D721Med (cell line): ENCODE measurements at regions not wholly inside any gene's neighbourhood (a gene's known extent, or its start where the extent isn't known, plus 50 kb on each side); places are given as distances from the start of the nearest gene placed in this dataset.

Experiments
- DNase-seq: peaks from one replicate; pipeline ENCODE4 v3.0.0; 2011; ENCODE audit warnings: low spot score; ENCODE audit not compliant: insufficient read length
- FAIRE-seq: peaks from 2 replicates; lab custom pipeline; 2011; peaks lifted over from hg19 to GRCh38; lab: Jason Lieb, UNC
- CTCF ChIP-seq: IDR thresholded peaks from 2 replicates; pipeline ENCODE4 v1.5.1; 2012; ENCODE audit warnings: mild to moderate bottlenecking, control low read depth; ENCODE audit not compliant: insufficient read depth; ENCODE audit errors: missing control alignments

GRCh38 chr20:23189854-23190253 is 103.7 kb upstream of the CD93 start:
- DNase-seq (no peak), FAIRE-seq (no peak)
- TF ChIP-seq CTCF: no peak

DNA sequence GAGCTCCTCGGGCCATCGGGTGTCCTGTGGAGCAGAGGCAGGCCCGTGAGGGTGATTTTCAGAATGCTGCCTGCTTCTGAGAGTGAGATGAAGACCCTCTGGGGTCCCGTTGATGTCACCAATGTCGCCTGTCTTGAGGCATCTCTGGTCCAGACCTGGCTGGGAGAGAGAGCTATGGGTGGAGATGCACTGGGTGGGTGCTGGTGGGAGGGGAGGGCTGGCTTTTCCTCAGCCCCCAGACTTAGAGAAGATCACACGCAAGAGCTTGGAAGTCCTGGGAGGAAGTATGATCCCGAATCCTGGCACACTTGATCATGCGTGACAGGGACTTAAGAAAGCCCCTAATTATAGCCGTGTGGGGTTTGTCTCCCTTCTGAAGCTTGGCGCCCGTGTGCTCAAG is 103.2 kb upstream of the CD93 start:
- FAIRE-seq (no peak), DNase-seq (no peak)
- no peak for TF ChIP-seq CTCF

DNA sequence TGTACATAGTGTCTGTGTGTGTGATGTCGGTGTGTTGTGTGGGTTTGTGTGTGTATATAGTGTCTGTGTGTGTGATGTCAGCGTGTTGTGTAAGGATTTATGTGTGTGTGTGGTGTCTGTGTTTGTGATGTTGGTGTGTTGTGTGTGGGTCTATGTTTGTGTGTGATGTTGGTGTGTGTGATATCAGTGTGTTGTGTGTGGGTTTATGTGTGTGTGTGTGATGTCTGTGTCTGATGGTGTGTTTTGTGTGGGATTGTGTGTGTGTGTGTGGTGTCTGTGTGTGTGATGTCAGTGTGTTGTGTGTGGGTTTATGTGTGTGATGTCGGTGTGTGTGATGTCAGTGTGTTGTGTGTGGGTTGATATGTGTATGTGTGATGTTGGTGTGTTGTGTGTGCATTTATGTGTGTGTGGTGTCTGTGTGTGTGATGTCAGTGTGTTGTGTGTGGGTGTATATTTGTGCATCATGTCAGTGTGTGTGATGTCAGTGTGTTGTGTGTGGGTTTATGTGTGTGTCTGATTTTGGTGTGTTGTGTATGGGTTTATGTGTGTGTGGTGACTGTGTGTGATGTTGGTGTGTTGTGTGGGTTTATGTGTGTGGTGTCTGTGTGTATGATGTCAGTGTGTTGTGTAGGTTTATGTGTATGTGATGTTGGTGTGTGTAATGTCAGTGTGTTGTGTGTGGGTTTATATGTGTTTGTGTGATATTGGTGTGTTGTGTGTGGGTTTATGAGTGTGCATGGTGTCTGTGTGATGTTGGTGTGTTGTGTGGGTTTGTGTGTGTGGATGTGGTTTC is 102.4 kb upstream of the CD93 start:
- no peak for TF ChIP-seq CTCF
- no peak for DNase-seq
- no peak for FAIRE-seq

DNA sequence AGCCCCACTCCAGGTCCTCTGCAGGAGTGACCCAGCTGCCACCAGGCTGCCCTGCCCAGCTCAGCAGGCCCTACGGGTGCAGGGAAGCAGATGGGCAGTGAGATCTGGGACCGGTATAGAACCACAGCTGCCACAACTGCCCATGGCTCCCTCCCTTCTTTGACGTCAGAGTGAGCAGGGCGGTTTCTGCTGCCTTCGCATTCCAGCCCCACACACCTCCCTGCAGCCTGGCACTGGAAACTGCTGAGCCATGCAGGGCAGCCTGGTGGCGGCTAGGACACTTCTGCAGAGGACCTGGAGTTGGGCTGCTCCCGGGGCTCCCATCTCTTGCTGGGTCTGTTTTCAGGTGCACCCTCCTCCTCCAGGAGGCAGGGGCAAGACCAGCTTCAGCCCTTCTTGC is 101.6 kb upstream of the CD93 start:
- no peak for TF ChIP-seq CTCF
- DNase-seq (no peak), FAIRE-seq (no peak)

- no peak for DNase-seq
- FAIRE-seq: no peak
- no peak for TF ChIP-seq CTCF
Observed at GRCh38 chr20:23186808-23187207, 100.7 kb upstream of the CD93 start.

DNA sequence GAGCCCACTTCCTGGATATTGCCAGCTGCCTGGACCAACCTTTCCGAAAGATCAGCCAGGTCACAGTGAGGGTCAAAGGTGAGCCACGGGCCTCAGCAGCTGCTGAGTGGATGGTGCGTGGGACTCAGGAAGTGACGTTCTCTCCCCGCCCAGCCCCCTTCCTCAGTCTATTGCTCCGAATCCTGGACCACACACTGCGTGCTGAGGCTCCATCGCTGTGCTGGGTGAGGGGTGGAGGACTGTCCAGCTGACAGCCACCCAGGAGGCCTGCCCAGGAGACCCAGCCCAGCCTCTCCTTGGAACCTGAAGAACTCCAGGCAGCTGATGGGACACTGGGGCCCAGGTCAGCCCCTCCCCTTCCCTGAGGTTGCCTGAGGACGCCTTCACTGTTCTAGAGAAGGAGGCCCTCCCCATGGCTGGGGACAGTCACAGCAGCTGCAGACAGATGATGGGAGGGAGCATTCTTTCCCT is 94.4 kb upstream of the CD93 start:
- FAIRE-seq (no peak), DNase-seq (no peak)
- no peak for TF ChIP-seq CTCF

DNA sequence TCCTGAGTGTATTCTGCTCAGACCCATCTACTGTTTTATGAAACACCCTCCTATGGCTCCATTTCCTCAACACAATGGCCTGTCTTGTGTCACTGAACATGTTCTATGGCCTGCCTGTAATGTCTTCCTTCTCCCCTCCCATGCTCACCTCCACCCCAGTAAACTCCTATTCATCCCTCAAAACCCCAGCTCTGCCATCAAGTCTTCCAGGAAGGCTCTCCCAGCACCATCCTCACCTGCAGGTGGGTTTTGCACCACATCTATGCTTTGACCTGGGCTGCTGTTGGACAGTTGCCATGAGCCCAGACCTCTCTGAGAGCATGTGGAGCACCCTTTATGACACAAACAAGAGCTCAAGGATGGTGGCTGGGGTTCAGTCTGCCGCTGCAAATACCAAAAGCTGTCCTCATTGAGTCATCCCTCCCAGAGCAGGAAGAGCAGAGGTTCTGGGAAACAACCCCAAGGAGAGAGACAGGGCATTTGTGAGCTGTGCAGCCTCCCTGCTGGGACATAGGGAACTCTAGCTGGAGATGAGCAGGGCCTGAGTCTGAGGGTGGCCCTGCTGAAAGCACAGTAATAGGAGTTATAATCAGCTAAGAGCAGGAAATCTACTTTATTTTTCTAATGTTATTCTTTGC is 93.8 kb upstream of the CD93 start:
- no peak for FAIRE-seq
- TF ChIP-seq CTCF: no peak
- no peak for DNase-seq
